Skeletal muscle tissue (tissue), 4 donors: ENCODE measurements at regions not wholly inside any gene's neighbourhood (a gene's known extent, or its start where the extent isn't known, plus 50 kb on each side); places are given as distances from the start of the nearest gene placed in this dataset. TPM values are rescaled to one million over a fixed set of nuclear protein-coding genes. Genes with fewer than 3 reads are reported as not detected.

Experiments used
- H3K27ac ChIP-seq: one replicate; pipeline ENCODE4 v1.7.0; 2013; ENCODE audit warnings: mild to moderate bottlenecking, low read depth, low read length, inconsistent platforms
- H3K27me3 ChIP-seq, 3 donors: one replicate each; pipeline ENCODE4 v1.7.0; 2013; ENCODE audit warnings: low read length in 3 of 3; ENCODE audit not compliant: control insufficient read depth in 3 of 3, insufficient read depth in 3 of 3
- H3K36me3 ChIP-seq, 3 donors: one replicate each; pipeline ENCODE4 v1.7.0; 2013; ENCODE audit warnings: low read length in 3 of 3; ENCODE audit not compliant: control insufficient read depth in 3 of 3, insufficient read depth in 3 of 3
- H3K4me1 ChIP-seq, 3 donors: one replicate each; pipeline ENCODE4 v1.7.0; 2013; ENCODE audit warnings: low read length in 3 of 3, mild to moderate bottlenecking in 3 of 3; ENCODE audit not compliant: control insufficient read depth in 3 of 3, insufficient read depth in 3 of 3
- H3K4me3 ChIP-seq, 3 donors: one replicate each; pipeline ENCODE4 v1.7.0; 2013; ENCODE audit warnings: low read length in 3 of 3
- H3K9ac ChIP-seq, 3 donors: one replicate each; pipeline ENCODE4 v1.7.0; 2013; ENCODE audit warnings: low read length in 3 of 3, mild to moderate bottlenecking in 3 of 3, moderate library complexity in 2 of 3, low read depth in 1 of 3
- H3K9me3 ChIP-seq, 3 donors: one replicate each; pipeline ENCODE4 v1.7.0; 2013; ENCODE audit warnings: low read length in 3 of 3; ENCODE audit not compliant: control insufficient read depth in 3 of 3
- small RNA-seq: library from RNA; depleted of rRNA; stranded (forward); fragments of <200 nt; gene quantifications from one replicate; pipeline ENCODE3, GENCODE V24; 2014
- donor health status: Osteomylitis.

- Histone ChIP-seq H3K9ac (no peak overlapping the region), H3K4me3 (no peak overlapping the region), H3K36me3 (no peaks in the 10 kb centered on the region), H3K4me1 (peaks cover 4 to 16% (median 9%) of the 10 kb centered on the region in 3 donors), H3K27me3 (no peaks in the 10 kb centered on the region), H3K27ac (peak overlapping the region; percentile 78), H3K9me3 (no peaks in the 10 kb centered on the region)
These were observed 59.2 kb upstream of the MTPN start for GRCh38 chr7:136036336-136036735.

GRCh38 chr7:136034132-136034531 lies 57.0 kb upstream of the MTPN start:
- Histone ChIP-seq H3K36me3 (no peaks in the 10 kb centered on the region), H3K4me1 (peaks cover 4 to 11% (median 9%) of the 10 kb centered on the region in 3 donors), H3K4me3 (no peak overlapping the region), H3K27me3 (no peaks in the 10 kb centered on the region), H3K27ac (no peak overlapping the region), H3K9me3 (no peaks in the 10 kb centered on the region), H3K9ac (no peak overlapping the region)

GRCh38 chr7:136033413-136034031 lies 56.4 kb upstream of the MTPN start:
- H3K4me3 ChIP-seq, result no peak overlapping the region
- H3K27ac ChIP-seq, result no peak overlapping the region
- H3K9ac ChIP-seq, result peak overlapping the region in 1 of 3 donors; percentile 35
- H3K27me3 ChIP-seq, result no peaks in the 10 kb centered on the region
- H3K36me3 ChIP-seq, result no peaks in the 10 kb centered on the region
- no peaks in the 10 kb centered on the region for H3K9me3 ChIP-seq
- peaks cover 4 to 11% (median 9%) of the 10 kb centered on the region in 3 donors for H3K4me1 ChIP-seq

GRCh38 chr7:136030867-136031318 lies 53.7 kb upstream of the MTPN start:
- H3K4me3 ChIP-seq, result no peak overlapping the region
- peaks cover 2 to 5% (median 4%) of the 10 kb centered on the region in 3 donors for H3K4me1 ChIP-seq
- no peak overlapping the region for H3K9ac ChIP-seq
- no peaks in the 10 kb centered on the region for H3K9me3 ChIP-seq
- no peaks in the 10 kb centered on the region for H3K36me3 ChIP-seq
- H3K27me3 ChIP-seq, result no peaks in the 10 kb centered on the region
- no peak overlapping the region for H3K27ac ChIP-seq

GRCh38 chr7:136030330-136030729 lies 53.2 kb upstream of the MTPN start:
- H3K36me3 ChIP-seq, result no peaks in the 10 kb centered on the region
- no peak overlapping the region for H3K27ac ChIP-seq

GRCh38 chr7:136027160-136027559 lies 50.0 kb upstream of the MTPN start:
- Histone ChIP-seq H3K4me1 (no peaks in the 10 kb centered on the region), H3K27ac (no peak overlapping the region), H3K27me3 (no peaks in the 10 kb centered on the region), H3K36me3 (no peaks in the 10 kb centered on the region), H3K9ac (no peak overlapping the region), H3K9me3 (no peaks in the 10 kb centered on the region), H3K4me3 (no peak overlapping the region)

More at GRCh38 chr7:136030330-136030729, 53.2 kb upstream of the MTPN start:
- Histone ChIP-seq H3K9me3 (no peaks in the 10 kb centered on the region), H3K4me3 (no peak overlapping the region), H3K4me1 (peaks cover 2 to 5% (median 4%) of the 10 kb centered on the region in 3 donors), H3K9ac (no peak overlapping the region), H3K27me3 (no peaks in the 10 kb centered on the region)

Small RNAs in the stretch of these regions (small RNA-seq; reads per million reads assigned to genes)
- not detected for gene RF00019
